G401.6 (cell line): ENCODE measurements at regions not wholly inside any gene's neighbourhood (a gene's known extent, or its start where the extent isn't known, plus 50 kb on each side); places are given as distances from the start of the nearest gene placed in this dataset.

Experiments
- FAIRE-seq: peaks from 2 replicates; lab custom pipeline; 2012; peaks lifted over from hg19 to GRCh38; lab: Jason Lieb, UNC

GRCh38 chr5:175107865-175108264, 336.1 kb downstream of the DRD1 start:
- FAIRE-seq: no peak

- FAIRE-seq: no peak
These were observed 336.9 kb downstream of the DRD1 start for GRCh38 chr5:175107028-175107588.

- no peak for FAIRE-seq
These were observed 339.3 kb downstream of the DRD1 start for GRCh38 chr5:175104677-175105076.

DNA sequence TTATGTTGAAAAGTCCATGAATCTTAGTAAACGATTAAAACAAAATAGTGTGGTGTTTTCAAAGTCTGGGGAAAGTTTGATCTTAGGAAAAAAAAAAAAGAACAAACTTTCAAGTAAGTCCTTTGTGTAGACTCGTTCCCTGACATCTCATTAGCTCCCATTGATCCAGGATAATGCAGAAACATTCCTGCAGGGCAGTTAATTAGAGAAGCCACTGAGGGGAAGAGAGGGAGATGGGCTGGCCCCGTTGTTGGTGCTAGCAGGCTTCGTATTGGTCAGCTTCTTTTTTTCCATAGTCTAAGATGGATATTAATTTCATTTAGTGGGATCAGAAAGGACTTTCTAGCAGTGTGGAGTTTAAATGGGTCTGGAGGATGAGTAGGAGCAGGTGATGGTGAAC, 340.2 kb downstream of the DRD1 start:
- no peak for FAIRE-seq

GRCh38 chr5:175102717-175103116, 341.3 kb downstream of the DRD1 start:
- FAIRE-seq: no peak

GRCh38 chr5:175098301-175098700, 345.7 kb downstream of the DRD1 start:
- no peak for FAIRE-seq

DNA sequence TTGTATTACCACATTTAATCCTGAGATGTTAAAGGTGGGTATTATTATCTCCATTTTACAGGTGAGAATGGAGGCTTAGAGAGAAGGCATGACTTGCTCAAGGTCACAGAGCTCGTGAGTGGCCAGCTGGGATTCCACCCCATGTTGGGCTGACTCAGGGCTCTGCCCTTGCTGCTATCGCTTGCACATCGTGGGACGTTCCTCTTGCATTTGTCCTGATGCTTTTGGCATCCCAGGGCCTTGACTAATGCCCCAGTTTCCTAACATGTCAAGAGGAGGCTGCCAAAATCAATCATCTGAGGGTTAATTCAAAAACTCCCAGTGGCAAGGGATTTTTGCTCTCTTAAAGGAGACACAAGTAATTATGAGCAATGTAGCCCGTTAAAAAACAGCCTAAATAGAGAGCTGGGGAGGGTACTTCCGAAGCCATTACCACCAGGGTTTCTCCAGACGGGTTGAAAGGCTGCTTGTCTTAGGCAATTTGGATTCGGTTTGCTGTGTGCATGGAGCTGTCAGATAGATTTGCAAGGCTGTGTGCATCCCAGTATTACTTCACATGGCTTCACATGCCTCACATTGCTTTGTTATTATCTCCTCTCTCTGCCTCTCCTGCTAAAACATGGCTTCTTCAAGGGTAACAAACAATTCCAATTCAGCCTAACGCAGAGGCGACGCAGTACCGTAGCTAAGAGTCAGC, 347.4 kb downstream of the DRD1 start:
- no peak for FAIRE-seq

GRCh38 chr5:175094461-175094860, 349.5 kb downstream of the DRD1 start:
- no peak for FAIRE-seq

- no peak for FAIRE-seq
These were observed 351.3 kb downstream of the DRD1 start for GRCh38 chr5:175092691-175093090.

DNA sequence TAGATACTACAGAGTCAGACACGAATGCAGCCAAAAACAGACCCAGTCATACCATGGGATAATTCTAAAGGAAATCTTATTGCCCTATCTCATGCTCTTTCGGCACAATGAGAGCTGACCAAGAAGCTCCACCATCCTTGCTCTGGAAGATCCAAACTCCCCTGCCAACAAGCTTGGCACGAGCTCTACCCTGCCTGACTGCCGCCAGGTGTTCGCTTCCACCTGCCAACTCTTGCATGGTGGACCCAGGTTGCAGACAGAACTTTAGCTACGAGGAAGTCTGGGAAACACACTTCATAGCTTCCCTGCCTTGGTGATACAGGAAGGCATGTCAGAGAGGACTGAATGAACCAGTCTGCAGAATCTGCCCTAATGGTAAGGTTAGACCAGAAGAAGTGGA, 355.0 kb downstream of the DRD1 start:
- no peak for FAIRE-seq

- FAIRE-seq: no peak
These were observed 358.6 kb downstream of the MSX2 start for GRCh38 chr5:175082866-175083590.

DNA sequence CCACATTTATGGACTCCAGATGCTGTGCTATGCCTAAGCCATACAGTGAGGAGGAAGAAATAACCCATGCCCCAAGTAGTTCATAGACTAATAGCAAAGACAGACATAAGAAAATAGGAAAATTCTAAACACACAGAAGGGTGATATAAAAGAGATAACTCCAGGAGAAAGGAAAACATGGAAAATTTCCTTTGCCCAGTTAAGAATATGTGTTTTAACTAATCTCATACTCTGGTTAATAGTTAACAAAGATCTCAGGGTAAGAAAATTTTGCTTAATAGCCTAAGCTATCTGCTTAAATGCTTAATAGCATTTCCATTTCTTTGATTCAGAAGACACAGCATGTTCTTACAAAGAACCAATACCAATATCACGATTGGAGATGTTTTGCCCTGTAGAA, 358.0 kb downstream of the MSX2 start:
- FAIRE-seq: no peak

DNA sequence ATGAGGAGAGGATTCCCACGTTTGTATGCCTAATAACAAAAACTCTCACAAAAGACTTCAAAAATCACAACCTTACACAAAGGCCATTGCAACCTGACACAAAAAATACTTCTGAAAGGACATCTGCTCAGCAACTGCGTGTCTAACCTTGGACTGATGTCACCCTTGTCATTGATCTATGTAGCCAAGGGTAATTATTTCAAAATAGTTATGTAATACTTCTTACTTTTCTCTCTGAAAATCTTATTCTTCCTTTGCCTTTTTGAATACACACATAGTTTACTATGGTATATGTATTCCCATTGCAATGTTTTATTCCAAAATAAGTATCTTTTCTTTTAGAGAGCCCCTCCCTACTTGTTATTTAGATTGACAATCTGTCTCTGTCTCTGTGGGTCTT, 355.3 kb downstream of the MSX2 start:
- FAIRE-seq: no peak

DNA sequence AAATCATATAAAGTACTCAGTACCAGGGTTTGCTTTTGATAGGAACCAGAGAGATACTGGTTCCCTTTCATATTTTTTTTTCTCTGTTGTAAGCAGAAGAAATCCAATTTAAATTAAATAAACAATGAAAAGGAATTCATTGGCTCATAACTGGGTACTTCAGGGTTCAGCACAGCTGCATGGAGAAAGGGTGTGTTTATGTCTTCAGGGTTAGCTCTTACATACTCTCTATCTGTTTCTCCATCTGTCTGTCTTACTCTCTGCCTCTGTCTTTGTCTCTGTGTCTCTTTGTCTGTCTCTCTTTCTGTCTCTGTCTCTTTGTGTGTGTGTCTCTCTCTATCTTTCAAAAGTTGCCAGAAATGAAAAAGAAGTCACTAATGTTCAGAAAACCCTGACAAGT, 345.9 kb downstream of the MSX2 start:
- no peak for FAIRE-seq

- no peak for FAIRE-seq
These were observed 335.9 kb downstream of the MSX2 start for GRCh38 chr5:175060257-175060656.

DNA sequence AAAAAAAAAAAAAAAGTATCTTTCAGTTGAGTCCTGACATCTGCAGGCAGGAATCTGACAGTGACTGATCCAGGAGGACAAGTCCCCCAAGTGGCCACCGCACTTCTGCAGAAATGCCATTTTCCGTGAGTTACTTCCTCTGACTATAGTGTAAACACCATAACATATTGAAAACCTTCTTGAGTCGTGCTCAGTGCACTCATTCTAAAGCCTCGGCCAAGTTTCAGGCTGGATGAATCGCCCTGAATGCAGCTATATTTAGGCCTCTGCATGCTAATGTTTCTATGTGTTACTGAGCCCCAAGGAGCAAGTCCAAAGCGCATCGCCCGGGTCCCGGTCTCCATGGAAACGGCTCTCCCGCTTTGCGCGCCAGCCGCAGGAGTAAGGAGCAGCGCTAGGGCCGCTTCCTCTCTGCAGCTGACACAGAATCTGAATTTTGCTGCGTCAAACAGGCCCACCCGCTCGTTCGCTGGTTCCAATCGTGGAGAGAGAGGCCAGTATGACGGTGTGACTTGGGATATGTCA, 335.4 kb downstream of the MSX2 start:
- no peak for FAIRE-seq

GRCh38 chr5:175056831-175057230, 332.4 kb downstream of the MSX2 start:
- FAIRE-seq: no peak

DNA sequence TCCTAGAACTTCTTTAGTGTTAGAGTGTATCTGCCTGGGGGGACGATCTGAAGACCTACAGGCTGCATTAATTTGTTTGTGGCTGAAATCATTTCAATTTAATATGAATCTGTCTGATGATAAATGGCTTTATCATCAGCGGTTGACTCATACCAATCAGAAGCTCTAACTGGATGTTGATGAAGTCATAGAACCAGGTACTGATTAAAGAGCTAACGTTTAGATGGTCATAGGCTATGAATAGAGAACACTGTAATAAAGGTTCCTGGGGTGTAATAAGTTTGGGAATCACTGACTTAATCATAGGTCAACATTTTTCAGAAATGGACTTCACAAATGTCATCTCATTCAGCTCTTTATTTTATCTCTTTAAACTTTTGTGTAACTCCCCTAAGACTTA, 329.9 kb downstream of the MSX2 start:
- no peak for FAIRE-seq

DNA sequence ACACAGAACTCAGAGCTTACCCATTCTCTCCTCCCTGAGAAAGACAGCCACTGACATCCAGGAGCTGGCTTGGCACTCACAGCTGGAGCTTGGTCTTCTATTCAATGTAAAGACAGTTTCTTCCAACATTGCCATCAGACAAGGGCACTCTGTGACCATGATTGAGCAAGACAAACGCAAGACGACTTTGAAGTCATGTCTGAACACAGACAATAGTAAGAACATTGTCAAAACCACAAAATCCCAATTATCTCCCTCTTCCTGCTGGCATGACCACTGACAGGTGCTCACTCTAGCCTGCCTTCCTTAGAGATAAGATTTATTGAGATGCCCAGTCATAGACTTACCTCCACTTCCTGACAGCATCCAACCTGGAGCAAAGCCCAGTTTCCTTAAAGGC, 328.0 kb downstream of the MSX2 start:
- no peak for FAIRE-seq

GRCh38 chr5:175047048-175047447, 322.7 kb downstream of the MSX2 start:
- no peak for FAIRE-seq

DNA sequence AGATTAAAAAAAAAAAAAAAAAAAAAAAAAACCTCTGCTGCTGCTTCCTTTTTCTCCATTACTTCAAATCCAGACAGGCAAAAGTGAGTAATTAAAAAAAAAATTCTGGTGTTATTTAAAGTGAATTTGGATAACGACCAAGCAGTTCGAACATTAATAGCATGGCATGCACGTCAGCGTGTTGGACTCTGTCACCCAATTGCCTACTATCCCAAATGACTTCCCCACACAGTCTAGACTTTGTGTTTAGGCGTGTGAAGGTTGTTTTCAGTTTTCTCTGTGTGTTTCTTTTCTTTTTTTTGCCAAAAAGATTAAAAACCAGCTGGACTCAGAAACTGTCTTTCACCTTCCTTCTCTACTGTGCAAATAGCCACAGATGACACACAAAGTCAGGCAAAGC, 321.4 kb downstream of the MSX2 start:
- FAIRE-seq: no peak

- FAIRE-seq: no peak
These were observed 313.4 kb downstream of the MSX2 start for GRCh38 chr5:175037820-175038219.

DNA sequence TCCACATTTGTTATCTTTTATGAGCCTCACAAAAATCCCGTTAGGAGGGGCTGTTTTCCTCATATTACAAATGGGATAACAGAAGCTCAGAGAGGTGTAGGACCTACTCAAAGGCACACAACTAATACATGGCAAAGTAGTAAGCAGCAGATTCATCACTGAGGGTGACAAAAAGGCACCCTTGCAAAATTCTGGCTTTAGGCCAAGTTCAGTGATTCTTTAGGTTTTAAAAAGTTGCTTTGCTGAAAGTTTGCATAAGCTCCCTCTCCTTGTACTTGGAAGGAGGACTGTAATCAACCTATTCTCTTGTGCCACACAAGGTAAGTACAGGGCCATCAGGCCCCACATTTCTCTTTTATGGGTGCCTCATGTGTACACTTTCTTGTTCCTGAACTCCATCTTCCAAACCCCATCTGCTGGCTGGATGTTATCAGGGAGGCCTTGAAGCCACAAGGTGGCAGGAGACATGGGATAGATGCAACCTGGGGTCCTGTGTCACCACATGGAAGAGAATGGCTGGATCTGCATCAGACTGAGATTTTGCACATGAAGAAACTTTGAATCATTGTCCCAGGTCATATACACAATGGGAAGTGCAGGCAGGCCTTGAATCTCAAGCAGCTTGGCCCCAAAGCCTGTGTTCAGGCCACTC, 311.6 kb downstream of the MSX2 start:
- FAIRE-seq: no peak
